ENCODE measurements at regions not wholly inside any gene's neighbourhood (a gene's known extent, or its start where the extent isn't known, plus 50 kb on each side); places are given as distances from the start of the nearest gene placed in this dataset.

GRCh38 chr4:96839441-96839840 is 999.5 kb downstream of the PDHA2 start:
- DNase-seq, result no peak

- DNase-seq, result no peak
These were observed 1001.9 kb downstream of the PDHA2 start for GRCh38 chr4:96841801-96842200.

- no peak for DNase-seq
These were observed 1005.1 kb downstream of the PDHA2 start for GRCh38 chr4:96844858-96845490.

DNA sequence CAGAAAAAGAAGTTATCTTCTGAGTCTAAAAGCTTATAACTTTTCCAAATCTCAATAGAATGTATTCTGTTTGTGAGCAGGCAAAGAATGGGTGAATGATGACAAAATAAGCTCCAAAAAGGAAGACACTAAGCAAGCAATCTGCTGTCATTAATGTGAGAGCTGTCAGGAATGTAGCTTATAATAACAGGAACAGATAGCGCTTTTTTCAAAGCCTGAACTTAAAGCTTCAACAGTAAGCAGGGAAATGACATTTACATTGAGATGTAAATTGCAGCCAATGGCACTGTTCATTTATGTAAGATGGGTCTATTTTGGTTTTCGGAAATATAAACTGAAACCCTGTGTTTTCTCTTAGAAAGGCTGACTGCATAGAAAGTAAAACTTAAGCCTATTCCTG is 1005.9 kb downstream of the PDHA2 start:
- DNase-seq, result no peak

DNA sequence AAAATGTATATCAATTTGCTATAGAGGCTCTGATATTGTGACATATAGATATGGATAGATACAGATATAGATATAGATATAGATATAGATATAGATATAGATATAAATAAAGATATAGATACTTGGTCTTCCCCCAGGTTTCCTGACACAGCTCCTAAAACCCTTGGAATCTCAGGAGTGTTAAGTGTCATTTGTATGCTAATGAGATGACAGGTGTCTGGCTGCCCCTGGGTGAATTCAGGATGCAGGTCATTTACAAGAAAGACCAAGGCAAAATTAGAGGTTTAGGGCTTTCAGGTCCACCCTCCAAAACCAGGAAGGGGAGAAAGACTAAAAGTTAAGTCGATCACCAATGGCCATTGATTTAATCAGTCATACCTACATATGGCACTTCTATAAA is 1034.8 kb downstream of the PDHA2 start:
- no peak for DNase-seq

GRCh38 chr4:96879527-96879926 is 1039.6 kb downstream of the PDHA2 start:
- DNase-seq, result no peak

- DNase-seq, result no peak
These were observed 1048.0 kb downstream of the PDHA2 start for GRCh38 chr4:96887857-96888256.

DNA sequence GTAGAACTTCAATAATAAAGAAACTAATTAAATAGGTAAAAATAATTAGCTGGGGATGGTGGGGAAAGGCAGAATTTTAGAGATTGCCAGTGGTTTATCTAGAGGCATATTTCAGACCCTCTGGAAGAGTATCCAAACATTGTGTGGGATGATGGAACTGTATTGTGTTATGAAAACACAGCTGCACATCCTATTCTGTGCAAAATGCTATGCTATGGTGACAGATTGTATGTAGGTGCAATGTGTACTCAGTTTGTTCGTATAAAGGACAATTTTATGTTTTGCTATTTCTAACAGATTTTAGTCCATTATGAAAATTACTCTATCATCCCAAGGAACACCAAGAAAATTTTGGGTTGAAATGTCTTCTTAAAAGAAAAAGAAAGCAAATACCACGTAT is 1054.7 kb downstream of the PDHA2 start:
- no peak for DNase-seq

GRCh38 chr4:96895826-96896225 is 1055.9 kb downstream of the PDHA2 start:
- DNase-seq, result no peak

GRCh38 chr4:96912716-96913115 is 1072.8 kb downstream of the PDHA2 start:
- DNase-seq, result no peak

DNA sequence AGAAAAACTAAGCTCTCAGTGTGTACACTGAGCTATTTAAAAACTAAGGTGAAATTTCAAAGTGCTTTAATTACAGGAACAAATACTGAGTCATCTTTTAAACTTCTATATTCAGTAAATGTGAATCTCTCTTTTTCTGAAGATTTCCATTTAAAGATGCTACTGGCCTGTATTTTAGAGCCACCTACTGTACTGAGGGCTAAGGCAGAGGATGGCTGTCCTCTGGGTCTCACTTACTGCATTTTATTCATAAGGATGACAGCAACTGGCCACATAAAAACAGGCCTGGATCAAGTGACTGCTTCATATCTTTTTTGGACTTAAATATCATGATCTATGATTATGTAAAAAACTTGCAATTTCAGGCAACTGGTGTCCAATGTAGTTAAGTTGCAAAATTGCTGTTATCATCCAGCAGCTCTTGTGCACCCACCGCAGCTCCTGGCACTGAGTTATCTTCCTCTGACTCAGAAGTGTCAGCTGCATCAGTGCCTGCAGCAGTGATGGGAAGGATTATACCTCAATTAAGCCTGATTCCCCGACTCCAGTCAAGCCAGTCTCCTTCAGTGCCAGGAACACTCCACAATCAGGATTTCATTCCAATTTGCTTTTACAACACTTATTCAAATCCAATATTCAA is 1073.7 kb downstream of the PDHA2 start:
- DNase-seq, result peak; percentile 5

- DNase-seq, result no peak
These were observed 1076.8 kb downstream of the PDHA2 start for GRCh38 chr4:96916711-96917110.

DNA sequence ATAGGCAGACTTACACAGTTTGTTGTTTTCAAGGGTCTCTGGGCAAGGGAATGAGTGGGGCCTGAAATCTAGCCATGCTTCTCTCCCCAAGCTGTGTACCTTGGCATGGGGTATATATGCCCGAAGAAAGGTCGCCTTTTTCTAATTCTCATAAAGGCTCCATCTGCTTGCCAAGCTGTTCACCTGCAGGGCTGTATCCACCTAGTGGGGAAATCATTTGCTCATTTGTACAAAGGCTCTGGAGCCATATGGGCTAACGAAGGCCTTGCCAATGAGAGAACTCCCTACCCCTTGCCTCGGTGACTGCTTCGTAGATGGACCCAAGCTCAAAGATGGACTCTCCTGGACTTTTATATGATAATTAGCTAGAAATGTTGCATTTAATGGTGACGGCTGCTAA is 1097.0 kb downstream of the PDHA2 start:
- DNase-seq, result no peak

- DNase-seq, result no peak
These were observed 1106.7 kb downstream of the PDHA2 start for GRCh38 chr4:96946552-96946951.

GRCh38 chr4:96952610-96953009 is 1112.7 kb downstream of the PDHA2 start:
- DNase-seq, result no peak

GRCh38 chr4:96955226-96955625 is 1115.3 kb downstream of the PDHA2 start:
- no peak for DNase-seq

GRCh38 chr4:96955691-96956090 is 1115.8 kb downstream of the PDHA2 start:
- no peak for DNase-seq

GRCh38 chr4:96969455-96969854 is 1129.6 kb downstream of the PDHA2 start:
- no peak for DNase-seq

DNA sequence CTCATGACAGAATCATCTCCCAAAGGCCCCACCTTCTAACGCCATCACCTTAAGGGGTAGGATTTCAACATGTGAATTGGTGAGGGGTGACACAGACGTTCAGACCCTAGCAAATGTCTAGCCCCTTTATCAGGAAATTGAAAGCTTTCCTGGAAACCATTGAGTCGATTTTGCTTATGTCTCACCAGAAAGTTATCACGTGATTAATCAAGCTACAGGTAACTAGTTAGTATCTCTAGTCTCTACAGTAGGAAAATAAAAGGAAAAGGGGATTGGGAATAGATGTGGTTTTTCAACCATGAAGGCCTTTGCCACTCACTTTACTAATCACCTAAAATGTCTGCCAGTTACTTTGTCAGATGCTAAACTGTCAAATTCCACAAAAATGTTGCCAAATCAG is 1133.0 kb downstream of the PDHA2 start:
- no peak for DNase-seq

GRCh38 chr4:96974295-96974694 is 1134.4 kb downstream of the PDHA2 start:
- no peak for DNase-seq

GRCh38 chr4:96983830-96984229 is 1143.9 kb downstream of the PDHA2 start:
- no peak for DNase-seq

GRCh38 chr4:96986816-96987215 is 1146.9 kb downstream of the PDHA2 start:
- peak; percentile 90 for DNase-seq

GRCh38 chr4:96991083-96991482 is 1151.2 kb downstream of the PDHA2 start:
- DNase-seq, result no peak

DNA sequence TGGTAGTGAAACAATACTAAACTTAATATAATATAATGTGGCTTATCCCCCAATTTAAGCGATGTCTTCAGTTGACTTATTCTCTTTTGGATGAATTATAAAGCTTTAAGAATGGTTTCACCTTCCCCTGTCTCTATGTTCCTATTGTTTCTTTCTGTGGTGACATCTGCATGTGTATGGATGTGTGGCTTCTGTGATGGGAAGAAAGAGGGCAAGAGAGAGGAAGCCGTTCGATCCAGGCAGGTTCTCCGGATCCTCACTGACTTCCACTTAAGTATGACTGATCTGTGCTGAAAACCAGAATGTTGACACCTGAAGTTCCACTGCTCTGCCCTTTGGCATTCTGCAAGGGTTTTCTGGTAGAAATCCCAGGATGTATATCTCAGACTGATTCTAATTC is 1150.8 kb downstream of the STPG2 start:
- DNase-seq, result no peak

- DNase-seq, result peak; percentile 21
These were observed 1149.7 kb downstream of the STPG2 start for GRCh38 chr4:96993560-96993959.
